Non-pigmented ciliary epithelial cell (primary cell): ENCODE measurements at regions not wholly inside any gene's neighbourhood (a gene's known extent, or its start where the extent isn't known, plus 50 kb on each side); places are given as distances from the start of the nearest gene placed in this dataset.
"Not testable (repeated sequence)": the region's sequence is repeated elsewhere in the genome, so short reads cannot be mapped to it uniquely, and the experiment has no call there.

ENCODE experiments used
- DNase-seq: peaks from one replicate; pipeline ENCODE4 v3.0.0-alpha.2; 2010; ENCODE audit warnings: low read depth

- no peak for DNase-seq
These were observed 142.9 kb upstream of the TRIM24 start for GRCh38 chr7:138317044-138317596.

- no peak for DNase-seq
These were observed 135.1 kb upstream of the TRIM24 start for GRCh38 chr7:138324941-138325340.

GRCh38 chr7:138325434-138325833, 134.6 kb upstream of the TRIM24 start:
- DNase-seq = no peak

GRCh38 chr7:138328215-138328614, 131.8 kb upstream of the TRIM24 start:
- no peak for DNase-seq

- not testable (repeated sequence) for DNase-seq
These were observed 127.2 kb upstream of the TRIM24 start for GRCh38 chr7:138332850-138333249.

- DNase-seq = no peak
These were observed 121.7 kb upstream of the TRIM24 start for GRCh38 chr7:138338361-138338760.

GRCh38 chr7:138339229-138339628, 120.8 kb upstream of the TRIM24 start:
- not testable (repeated sequence) for DNase-seq

- DNase-seq = no peak
These were observed 117.1 kb upstream of the TRIM24 start for GRCh38 chr7:138342990-138343389.

GRCh38 chr7:138345567-138345966, 114.5 kb upstream of the TRIM24 start:
- DNase-seq = no peak

GRCh38 chr7:138346975-138347374, 113.1 kb upstream of the TRIM24 start:
- DNase-seq = no peak

- no peak for DNase-seq
These were observed 110.0 kb upstream of the TRIM24 start for GRCh38 chr7:138349841-138350700.

- no peak for DNase-seq
These were observed 109.2 kb upstream of the TRIM24 start for GRCh38 chr7:138350701-138351357.

- no peak for DNase-seq
These were observed 107.2 kb upstream of the TRIM24 start for GRCh38 chr7:138352570-138353461.

GRCh38 chr7:138354066-138354465, 106.0 kb upstream of the TRIM24 start:
- no peak for DNase-seq

GRCh38 chr7:138355254-138355653, 104.8 kb upstream of the TRIM24 start:
- DNase-seq = no peak

- no peak for DNase-seq
These were observed 101.2 kb upstream of the TRIM24 start for GRCh38 chr7:138358850-138359341.

GRCh38 chr7:138359870-138360559, 100.0 kb upstream of the TRIM24 start:
- no peak for DNase-seq

- DNase-seq = no peak
These were observed 96.3 kb upstream of the TRIM24 start for GRCh38 chr7:138363721-138364120.

GRCh38 chr7:138366137-138366536, 93.9 kb upstream of the TRIM24 start:
- not testable (repeated sequence) for DNase-seq

- not testable (repeated sequence) for DNase-seq
These were observed 93.4 kb upstream of the TRIM24 start for GRCh38 chr7:138366676-138367075.

- DNase-seq = no peak
These were observed 90.3 kb upstream of the TRIM24 start for GRCh38 chr7:138369797-138370196.
